GM12878 (cell line): ENCODE measurements at regions not wholly inside any gene's neighbourhood (a gene's known extent, or its start where the extent isn't known, plus 50 kb on each side); places are given as distances from the start of the nearest gene placed in this dataset.

Experiments used
- ATAC-seq: fragments of 200-7000 bp; cut with Tn5 transposase; 3 replicates; pipeline ENCODE4 v1.9.1; 2020; ENCODE audit warnings: mild to moderate bottlenecking, moderate library complexity
- BruUV-seq: library from RNA; stranded (reverse); fragments of 400-500 nt; replicated peaks from 2 replicates; lab custom pipeline; 2021; lab: Mats Ljungman, UMichigan
- CTCF ChIA-PET: fragments of 300-600 bp; sonication (Branson Sonifier 250); formaldehyde crosslinking; extraction: SDS; loops from one replicate; lab custom pipeline; 2021; ENCODE audit warnings: inconsistent platforms; lab: Yijun Ruan, JAX
- POLR2A ChIA-PET: fragments of 350-600 bp; formaldehyde crosslinking; extraction: SDS; loops from one replicate; lab custom pipeline; 2021; ENCODE audit warnings: inconsistent platforms; lab: Charles Lee
- RAD21 ChIA-PET: fragments of 300-600 bp; sonication (Branson Sonifier 250); formaldehyde crosslinking; loops from one replicate; lab custom pipeline; 2023; ENCODE audit warnings: antibody characterized with exemption; ENCODE audit not compliant: unreplicated experiment; lab: Charles Lee
- SMC1A ChIA-PET: fragments of 300-600 bp; sonication (Branson Sonifier 250); formaldehyde crosslinking; loops from one replicate; lab custom pipeline; 2023; ENCODE audit not compliant: unreplicated experiment, uncharacterized antibody; lab: Charles Lee
- DNase-seq: peaks from one replicate; pipeline ENCODE4 v3.0.0-alpha.2; 2011; ENCODE audit warnings: low read depth, low spot score
- FAIRE-seq: peaks from 3 replicates; lab custom pipeline; 2011; peaks lifted over from hg19 to GRCh38; lab: Jason Lieb, UNC
- H2AFZ ChIP-seq: 2 replicates; pipeline ENCODE4 v1.6.0; 2011; ENCODE audit warnings: low read depth, low read length, control low read depth; ENCODE audit not compliant: control insufficient read depth
- H3K27ac ChIP-seq: 2 replicates; pipeline ENCODE4 v1.5.1; 2011; ENCODE audit warnings: control low read depth; ENCODE audit not compliant: control insufficient read depth, insufficient read depth
- H3K27me3 ChIP-seq, 2 experiments: replicated peaks in 1 of 2; 2 replicates each; pipeline versions ENCODE4 v1.6.0 to v1.6.1; 2011; ENCODE audit warnings: low read length in 1 of 2; ENCODE audit not compliant: control insufficient read depth in 2 of 2, insufficient read depth in 2 of 2
- H3K36me3 ChIP-seq, 2 experiments: 2 replicates each; pipeline ENCODE4 v1.5.1; 2011; ENCODE audit warnings: low read length in 1 of 2; ENCODE audit not compliant: control insufficient read depth in 2 of 2, insufficient read depth in 2 of 2
- H3K4me1 ChIP-seq: 2 replicates; pipeline ENCODE4 v1.6.1; 2011; ENCODE audit warnings: mild to moderate bottlenecking, low read length, moderate library complexity, mixed read lengths; ENCODE audit not compliant: control insufficient read depth, insufficient read depth
- H3K4me2 ChIP-seq: 2 replicates; pipeline ENCODE4 v1.6.0; 2011; ENCODE audit warnings: control low read depth; ENCODE audit not compliant: control insufficient read depth, insufficient read depth
- H3K4me3 ChIP-seq: fragments of 200-600 bp; sonication (generic); 2 replicates; pipeline ENCODE4 v1.5.1; 2016
- H3K79me2 ChIP-seq: 2 replicates; pipeline ENCODE4 v1.6.0; 2011; ENCODE audit warnings: low read length; ENCODE audit not compliant: control insufficient read depth, insufficient read depth
- H3K9ac ChIP-seq: 2 replicates; pipeline ENCODE4 v1.8.0; 2011; ENCODE audit warnings: low read length, control low read depth, mixed read lengths; ENCODE audit not compliant: control insufficient read depth, insufficient read depth
- H3K9me3 ChIP-seq: replicated peaks from 3 replicates; pipeline ENCODE4 v1.5.1; 2011; ENCODE audit warnings: mild to moderate bottlenecking, low read length; ENCODE audit not compliant: control insufficient read depth, insufficient read depth
- H4K20me1 ChIP-seq: 2 replicates; pipeline ENCODE4 v1.6.0; 2011; ENCODE audit not compliant: control insufficient read depth, insufficient read depth
- ASH2L ChIP-seq: fragments of 300-600, 200-600 bp; sonication (generic); IDR thresholded peaks from 2 replicates; pipeline ENCODE4 v1.6.1; 2017; ENCODE audit warnings: low read depth, mild to moderate bottlenecking, borderline replicate concordance
- CHD4 ChIP-seq: fragments of 200-600 bp; sonication (generic); IDR thresholded peaks from 2 replicates; pipeline ENCODE4 v1.6.1; 2016; ENCODE audit warnings: mild to moderate bottlenecking
- ESRRA ChIP-seq: IDR thresholded peaks from 2 replicates; pipeline ENCODE4 v1.6.1; 2012; ENCODE audit warnings: mild to moderate bottlenecking, low read length, improper control_type of control experiment
- EZH2 ChIP-seq: IDR thresholded peaks from 2 replicates; pipeline ENCODE4 v1.6.1; 2012; ENCODE audit warnings: low read depth, mild to moderate bottlenecking, control low read depth, inconsistent platforms, low read length, borderline replicate concordance; ENCODE audit not compliant: control insufficient read depth
- FOXK2 ChIP-seq: fragments of 450-650 bp; IDR thresholded peaks from 2 replicates; pipeline ENCODE4 v1.6.1; 2017; ENCODE audit warnings: mild to moderate bottlenecking, moderate library complexity
- FOXM1 ChIP-seq: IDR thresholded peaks from 2 replicates; pipeline ENCODE4 v1.6.1; 2012; ENCODE audit warnings: low read depth, mild to moderate bottlenecking, inconsistent platforms, low read length, moderate library complexity
- JUNB ChIP-seq: IDR thresholded peaks from 2 replicates; pipeline ENCODE4 v1.6.1; 2016; ENCODE audit warnings: antibody characterized with exemption, mild to moderate bottlenecking
- KAT2A ChIP-seq: conservative IDR thresholded peaks from 2 replicates; pipeline ENCODE4 v1.6.1; 2011; ENCODE audit warnings: low read depth, low read length; ENCODE audit not compliant: control insufficient read depth
- LARP7 ChIP-seq: fragments of 450-650 bp; IDR thresholded peaks from 2 replicates; pipeline ENCODE4 v1.6.1; 2017; ENCODE audit warnings: mild to moderate bottlenecking
- MEF2B ChIP-seq: fragments of 450-650 bp; IDR thresholded peaks from 2 replicates; pipeline ENCODE4 v1.6.1; 2018; ENCODE audit warnings: mild to moderate bottlenecking, moderate library complexity; ENCODE audit not compliant: partially characterized antibody, poor library complexity, severe bottlenecking
- NBN ChIP-seq: fragments of 450-650 bp; IDR thresholded peaks from 2 replicates; pipeline ENCODE4 v1.6.1; 2016
- NRF1 ChIP-seq: conservative IDR thresholded peaks from 2 replicates; pipeline ENCODE4 v1.6.1; 2011; ENCODE audit warnings: mild to moderate bottlenecking, low read depth, low read length, improper control_type of control experiment
- PAX5 ChIP-seq: IDR thresholded peaks from 2 replicates; pipeline ENCODE4 v1.6.1; 2011; ENCODE audit warnings: low read depth, low read length, borderline replicate concordance
- PML ChIP-seq: IDR thresholded peaks from 2 replicates; pipeline ENCODE4 v1.6.1; 2012; ENCODE audit warnings: low read length, inconsistent platforms
- SP1 ChIP-seq: IDR thresholded peaks from one replicate; pipeline ENCODE4 v1.6.1; 2011; ENCODE audit warnings: low read depth, low read length
- SPI1 ChIP-seq: IDR thresholded peaks from 2 replicates; pipeline ENCODE4 v1.6.1; 2011; ENCODE audit warnings: low read depth, mild to moderate bottlenecking, low read length, moderate library complexity, borderline replicate concordance; ENCODE audit not compliant: insufficient read depth
- ZNF24 ChIP-seq: fragments of 450-650 bp; IDR thresholded peaks from 2 replicates; pipeline ENCODE4 v1.6.1; 2017; ENCODE audit warnings: antibody characterized with exemption, mild to moderate bottlenecking
- ZNF622 ChIP-seq: fragments of 450-650 bp; IDR thresholded peaks from 2 replicates; pipeline ENCODE4 v1.6.1; 2017; ENCODE audit warnings: mild to moderate bottlenecking, inconsistent platforms
- WGBS: methylation state at CpG from one replicate; pipeline ENCODE4 v1.1.6; 2016; ENCODE audit warnings: low lambda C conversion rate; ENCODE audit not compliant: insufficient replicate concordance, insufficient coverage; ENCODE audit errors: missing lambda C conversion rate; 5-methylcytosine and 5-hydroxymethylcytosine counted together
- in situ Hi-C: fragments of 300-500 bp; cut with MboI; formaldehyde crosslinking; loops from 9 replicates; pipeline ENCODE4 v1.14.3; 2018; ENCODE audit warnings: mixed read lengths
- intact Hi-C: fragments of 100-400 bp; cut with micrococcal nuclease; formaldehyde crosslinking; loops from one replicate; pipeline ENCODE4 v1.14.2; 2022; ENCODE audit not compliant: unreplicated experiment
- TF ChIP-seq, protein P1 (sequence below): fragments of 450-650 bp; formaldehyde crosslinking; IDR thresholded peaks from 2 replicates; pipeline ENCODE4 v1.4.0; 2022; ENCODE audit warnings: mild to moderate bottlenecking, moderate library complexity

DNA sequence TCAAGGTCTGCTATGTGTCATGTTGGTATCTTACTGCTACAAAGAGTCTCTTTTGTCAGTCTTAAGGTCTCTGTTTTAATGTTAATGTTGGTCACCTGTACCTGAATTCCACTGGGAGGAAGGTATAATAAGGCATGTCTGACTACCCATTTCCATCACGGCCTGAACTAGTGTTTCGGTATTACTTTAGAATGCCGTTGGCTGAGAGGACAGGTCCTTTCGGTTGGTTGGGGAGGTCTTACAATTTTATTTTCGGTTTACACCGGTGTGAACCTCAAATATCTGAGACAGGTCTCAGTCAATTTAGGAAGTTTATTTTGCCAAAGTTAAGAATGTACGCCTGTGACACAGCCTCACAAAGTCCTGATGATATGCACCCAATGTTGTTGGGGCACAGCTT lies 154.9 kb upstream of the ABCA1 start:
- H4K20me1 ChIP-seq, result no peaks in the 10 kb centered on the region
- CTCF ChIA-PET, result interaction anchor here (0.7 kb wide), 1 partner anchor 21 kb away, joined by 6 read pairs; no protein-coding TSS in a partner anchor
- ATAC-seq, result no peak
- DNase-seq, result no peak
- H3K4me1 ChIP-seq, result no peaks in the 10 kb centered on the region
- H3K36me3 ChIP-seq, result no peaks in the 10 kb centered on the region
- no peaks in the 10 kb centered on the region for H3K79me2 ChIP-seq
- H3K27ac ChIP-seq, result no peak overlapping the region
- no peak overlapping the region for H3K4me3 ChIP-seq
- intact Hi-C loops, result no loop called here
- RAD21 ChIA-PET, result no interaction called here
- no peak overlapping the region for H3K4me2 ChIP-seq
- POLR2A ChIA-PET, result no interaction called here
- no peaks in the 10 kb centered on the region for H3K9me3 ChIP-seq
- WGBS, result 41% methylated on average over 7 of the region's 7 CpGs
- no TSS peak for BruUV-seq
- H3K27me3 ChIP-seq, result no peaks in the 10 kb centered on the region
- TF ChIP-seq SPI1 (no peak), JUNB (no peak), FOXK2 (no peak), NBN (no peak), FOXM1 (no peak)
- SMC1A ChIA-PET, result no interaction called here
- H3K9ac ChIP-seq, result no peak overlapping the region
- H2AFZ ChIP-seq, result no peak overlapping the region
- in situ Hi-C loops, result no loop called here
- no peak for FAIRE-seq

GRCh38 chr9:105083256-105083655 lies 155.3 kb upstream of the ABCA1 start:
- SMC1A ChIA-PET, result no interaction called here
- TF ChIP-seq, protein P1, sequence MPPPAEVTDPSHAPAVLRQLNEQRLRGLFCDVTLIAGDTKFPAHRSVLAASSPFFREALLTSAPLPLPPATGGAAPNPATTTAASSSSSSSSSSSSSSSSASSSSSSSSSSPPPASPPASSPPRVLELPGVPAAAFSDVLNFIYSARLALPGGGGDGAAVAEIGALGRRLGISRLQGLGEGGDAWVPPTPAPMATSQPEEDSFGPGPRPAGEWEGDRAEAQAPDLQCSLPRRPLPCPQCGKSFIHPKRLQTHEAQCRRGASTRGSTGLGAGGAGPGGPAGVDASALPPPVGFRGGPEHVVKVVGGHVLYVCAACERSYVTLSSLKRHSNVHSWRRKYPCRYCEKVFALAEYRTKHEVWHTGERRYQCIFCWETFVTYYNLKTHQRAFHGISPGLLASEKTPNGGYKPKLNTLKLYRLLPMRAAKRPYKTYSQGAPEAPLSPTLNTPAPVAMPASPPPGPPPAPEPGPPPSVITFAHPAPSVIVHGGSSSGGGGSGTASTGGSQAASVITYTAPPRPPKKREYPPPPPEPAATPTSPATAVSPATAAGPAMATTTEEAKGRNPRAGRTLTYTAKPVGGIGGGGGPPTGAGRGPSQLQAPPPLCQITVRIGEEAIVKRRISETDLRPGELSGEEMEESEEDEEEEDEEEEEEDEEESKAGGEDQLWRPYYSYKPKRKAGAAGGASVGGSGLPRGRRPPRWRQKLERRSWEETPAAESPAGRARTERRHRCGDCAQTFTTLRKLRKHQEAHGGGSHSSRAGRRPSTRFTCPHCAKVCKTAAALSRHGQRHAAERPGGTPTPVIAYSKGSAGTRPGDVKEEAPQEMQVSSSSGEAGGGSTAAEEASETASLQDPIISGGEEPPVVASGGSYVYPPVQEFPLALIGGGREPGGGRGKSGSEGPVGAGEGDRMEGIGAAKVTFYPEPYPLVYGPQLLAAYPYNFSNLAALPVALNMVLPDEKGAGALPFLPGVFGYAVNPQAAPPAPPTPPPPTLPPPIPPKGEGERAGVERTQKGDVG (CRISPR knock-in tag), result no peak
- no peak for TF ChIP-seq PAX5
- TF ChIP-seq ZNF24, result no peak
- TF ChIP-seq ESRRA, result no peak
- TF ChIP-seq SP1, result no peak
- no peak for TF ChIP-seq MEF2B
- TF ChIP-seq NRF1, result no peak
- no peak for TF ChIP-seq ASH2L
- no peak for TF ChIP-seq ZNF622
- TF ChIP-seq KAT2A, result no peak
- no peak for TF ChIP-seq CHD4
- TF ChIP-seq PML, result no peak
- TF ChIP-seq EZH2, result no peak
- TF ChIP-seq LARP7, result no peak

More at GRCh38 chr9:105083256-105083655, 155.3 kb upstream of the ABCA1 start:
- H3K4me3 ChIP-seq, result no peak overlapping the region
- intact Hi-C loops (no loop called here), in situ Hi-C loops (no loop called here)
- no peak overlapping the region for H3K4me2 ChIP-seq
- no peaks in the 10 kb centered on the region for H3K4me1 ChIP-seq
- no peaks in the 10 kb centered on the region for H3K79me2 ChIP-seq
- ChIA-PET POLR2A (no interaction called here), RAD21 (no interaction called here), CTCF (interaction anchor here (0.7 kb wide), 1 partner anchor 22 kb away, joined by 6 read pairs; no protein-coding TSS in a partner anchor)
- 0% methylated on average over 2 of the region's 2 CpGs for WGBS
- FAIRE-seq, result no peak
- H3K9ac ChIP-seq, result no peak overlapping the region
- no TSS peak for BruUV-seq
- no peak for DNase-seq
- no peak overlapping the region for H3K27ac ChIP-seq
- H2AFZ ChIP-seq, result no peak overlapping the region
- H3K36me3 ChIP-seq, result no peaks in the 10 kb centered on the region
- H3K9me3 ChIP-seq, result no peaks in the 10 kb centered on the region
- no peaks in the 10 kb centered on the region for H4K20me1 ChIP-seq
- H3K27me3 ChIP-seq, result no peaks in the 10 kb centered on the region
- ATAC-seq, result no peak
